ENCODE measurements at regions not wholly inside any gene's neighbourhood (a gene's known extent, or its start where the extent isn't known, plus 50 kb on each side); places are given as distances from the start of the nearest gene placed in this dataset.

- RAD21 ChIA-PET (ENCODE audit: low non-redundant PET in 1 of 2, low total read pairs in 2 of 2, uncharacterized antibody in 2 of 2, unreplicated experiment in 2 of 2) = no interaction called here
- Histone ChIP-seq H2AFZ (ENCODE audit: low read depth, low read length, poor library complexity, severe bottlenecking) (no peak overlapping the region), H3K27me3 (ENCODE audit: insufficient read depth, low read length) (no peaks in the 10 kb centered on the region), H3K79me2 (ENCODE audit: insufficient read depth, low read length) (no peaks in the 10 kb centered on the region), H3K36me3 (ENCODE audit: control insufficient read depth in 1 of 2, insufficient read depth in 2 of 2, low read length in 2 of 2) (no peaks in the 10 kb centered on the region), H3K4me2 (ENCODE audit: low read length) (no peak overlapping the region), H3K27ac (ENCODE audit: low read depth, low read length) (no peak overlapping the region), H3K4me1 (ENCODE audit: control insufficient read depth in 1 of 2, insufficient read depth in 2 of 2, low read length in 2 of 2) (no peaks in the 10 kb centered on the region), H4K20me1 (ENCODE audit: insufficient read depth) (no peaks in the 10 kb centered on the region), H3K4me3 (replicated peaks in 1 of 2; ENCODE audit: low read depth in 1 of 2, low read length in 2 of 2) (no peak overlapping the region), H3K9me3 (ENCODE audit: control insufficient read depth in 1 of 2, insufficient read depth in 1 of 2, low read depth in 1 of 2, low read length in 2 of 2) (no peaks in the 10 kb centered on the region), H3K9me2 (ENCODE audit: insufficient read depth) (no peaks in the 10 kb centered on the region), H3K9ac (ENCODE audit: low read length) (no peak overlapping the region)
- no peak for DNase-seq (ENCODE audit: low read depth, low spot score)
- TF ChIP-seq SIN3A (IDR thresholded peaks at IDR 0.05; ENCODE audit: low read depth) (no peak), EZH2phosphoT487 (IDR thresholded peaks at IDR 0.05; ENCODE audit: borderline replicate concordance) (no peak)
- no TSS peak for BruUV-seq (replicated peaks)
- POLR2A ChIA-PET = no interaction called here
- intact Hi-C loops (cut with micrococcal nuclease) = no loop called here
- no peak for ATAC-seq
- CTCF ChIA-PET = no interaction called here
Measured at GRCh38 chr2:111678651-111679050, 205.3 kb downstream of the ANAPC1 start.

- no TSS peak for BruUV-seq (replicated peaks)
- no peak for ATAC-seq
- no peak overlapping the region for H3K9ac ChIP-seq (ENCODE audit: low read length)
- H4K20me1 ChIP-seq (ENCODE audit: insufficient read depth) = no peaks in the 10 kb centered on the region
- H3K4me3 ChIP-seq (replicated peaks in 1 of 2; ENCODE audit: low read depth in 1 of 2, low read length in 2 of 2) = no peak overlapping the region
- CTCF ChIA-PET = no interaction called here
- no peaks in the 10 kb centered on the region for H3K9me3 ChIP-seq (ENCODE audit: control insufficient read depth in 1 of 2, insufficient read depth in 1 of 2, low read depth in 1 of 2, low read length in 2 of 2)
- H3K79me2 ChIP-seq (ENCODE audit: insufficient read depth, low read length) = no peaks in the 10 kb centered on the region
- H3K4me2 ChIP-seq (ENCODE audit: low read length) = no peak overlapping the region
- RAD21 ChIA-PET (ENCODE audit: low non-redundant PET in 1 of 2, low total read pairs in 2 of 2, uncharacterized antibody in 2 of 2, unreplicated experiment in 2 of 2) = no interaction called here
- no peaks in the 10 kb centered on the region for H3K4me1 ChIP-seq (ENCODE audit: control insufficient read depth in 1 of 2, insufficient read depth in 2 of 2, low read length in 2 of 2)
- no peak for DNase-seq (ENCODE audit: low read depth, low spot score)
- H3K27me3 ChIP-seq (ENCODE audit: insufficient read depth, low read length) = no peaks in the 10 kb centered on the region
- H3K9me2 ChIP-seq (ENCODE audit: insufficient read depth) = no peaks in the 10 kb centered on the region
- no peak overlapping the region for H2AFZ ChIP-seq (ENCODE audit: low read depth, low read length, poor library complexity, severe bottlenecking)
- H3K36me3 ChIP-seq (ENCODE audit: control insufficient read depth in 1 of 2, insufficient read depth in 2 of 2, low read length in 2 of 2) = no peaks in the 10 kb centered on the region
- POLR2A ChIA-PET = no interaction called here
- intact Hi-C loops (cut with micrococcal nuclease) = no loop called here
- H3K27ac ChIP-seq (ENCODE audit: low read depth, low read length) = no peak overlapping the region
- no peak for TF ChIP-seq ATF3 (IDR thresholded peaks at IDR 0.05)
- TF ChIP-seq SIN3A (IDR thresholded peaks at IDR 0.05; ENCODE audit: low read depth) = no peak
- no peak for TF ChIP-seq SRF (IDR thresholded peaks at IDR 0.05; ENCODE audit: low read depth)
- no peak for TF ChIP-seq TCF7L2 (IDR thresholded peaks at IDR 0.05; ENCODE audit: borderline replicate concordance, extremely low read depth, insufficient read depth, insufficient read length)
- TF ChIP-seq EGR1 (IDR thresholded peaks at IDR 0.05; ENCODE audit: low read depth) = no peak
- TF ChIP-seq CTCF (IDR thresholded peaks at IDR 0.05 in 2 of 3, conservative IDR thresholded peaks at IDR 0.05 in 1 of 3; ENCODE audit: borderline replicate concordance in 1 of 3, insufficient read depth in 1 of 3, low read depth in 2 of 3, low read length in 2 of 3) = no peak
- TF ChIP-seq POLR2AphosphoS5 (IDR thresholded peaks at IDR 0.05; ENCODE audit: low read depth, low read length) = no peak
- no peak for TF ChIP-seq ZNF274 (IDR thresholded peaks at IDR 0.05; ENCODE audit: low read depth, low read length)
- TF ChIP-seq EZH2 (IDR thresholded peaks at IDR 0.05) = no peak
- no peak for TF ChIP-seq POLR2A (IDR thresholded peaks at IDR 0.05; ENCODE audit: borderline replicate concordance, extremely low read depth, insufficient read depth, insufficient read length)
- no peak for TF ChIP-seq ZBTB33 (IDR thresholded peaks at IDR 0.05; ENCODE audit: extremely low read depth, insufficient replicate concordance, low read length)
- no peak for TF ChIP-seq REST (IDR thresholded peaks at IDR 0.05; ENCODE audit: low read depth)
Measured at GRCh38 chr2:111679202-111679601, 204.8 kb downstream of the ANAPC1 start.

All from HCT116 (cell line).